Stimulated activated CD8-positive, alpha-beta memory T cell treated with anti-CD3 and anti-CD28 coated beads, Interleukin-4, amount 100 ng/mL, for 24 hours (primary cell): ENCODE measurements at regions not wholly inside any gene's neighbourhood (a gene's known extent, or its start where the extent isn't known, plus 50 kb on each side); places are given as distances from the start of the nearest gene placed in this dataset.
"Not testable (repeated sequence)": the region's sequence is repeated elsewhere in the genome, so short reads cannot be mapped to it uniquely, and the experiment has no call there.

Source experiments
- DNase-seq: peaks from one replicate; pipeline ENCODE4 v3.0.0-alpha.2; 2020; ENCODE audit warnings: low read depth

DNA sequence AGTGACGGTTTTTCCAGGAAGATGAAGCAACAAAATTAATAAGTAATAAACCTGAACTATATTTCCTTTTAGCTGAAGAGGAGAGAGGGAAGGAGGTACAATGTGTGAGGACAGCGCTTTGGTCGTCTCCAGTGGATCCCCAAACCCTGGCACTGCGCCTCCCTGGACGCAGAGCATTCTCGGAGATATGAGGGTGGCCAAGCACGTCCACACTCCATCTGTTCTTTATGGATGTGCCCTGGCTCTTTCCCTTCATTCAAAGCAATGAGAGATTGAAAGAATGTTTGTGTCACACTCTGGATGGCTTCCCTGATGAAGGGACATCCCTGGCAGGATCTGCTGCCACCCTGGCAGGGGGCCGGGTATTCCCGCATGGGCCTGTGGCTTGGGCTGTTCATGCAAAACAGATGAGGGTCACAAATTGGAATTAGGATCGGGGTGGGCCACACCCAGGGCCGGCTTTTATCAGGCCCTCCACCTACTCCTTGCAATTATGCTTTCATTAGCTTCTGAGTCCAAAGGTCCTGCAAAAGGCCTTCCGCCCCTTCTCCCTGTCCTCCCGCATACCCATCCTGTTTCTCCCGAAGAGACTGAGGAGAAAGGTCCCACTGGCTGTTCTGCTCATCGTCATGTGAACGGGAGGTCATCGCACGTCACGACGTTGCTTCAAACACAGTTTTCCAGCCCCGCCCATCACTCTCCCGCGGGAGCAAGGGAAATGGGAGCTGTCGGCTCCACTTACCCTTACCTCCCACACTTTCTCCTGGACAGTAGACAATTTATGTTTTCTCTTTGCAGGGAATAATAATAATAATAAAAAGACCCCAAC, 286.1 kb upstream of the IRX4 start:
- no peak for DNase-seq

DNA sequence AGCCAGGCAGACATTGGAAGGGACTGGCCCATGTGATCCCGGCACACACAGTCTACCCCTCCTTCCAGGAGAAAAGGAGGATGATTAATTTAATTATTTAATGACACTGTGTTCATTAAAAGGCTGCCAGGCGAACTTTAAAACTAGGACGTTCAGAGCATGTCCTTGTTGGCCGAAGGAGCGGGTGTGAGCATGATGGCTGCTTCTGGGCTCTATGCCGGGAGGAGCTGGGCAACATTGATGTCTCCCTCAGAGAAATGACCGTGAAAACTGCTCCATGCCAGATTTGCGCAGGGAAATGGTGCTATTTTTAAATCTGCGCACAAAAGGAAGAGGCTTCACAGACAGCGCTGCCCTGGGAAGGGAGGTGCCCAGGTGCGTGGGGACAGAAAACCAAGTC, 284.9 kb upstream of the IRX4 start:
- DNase-seq = no peak

DNA sequence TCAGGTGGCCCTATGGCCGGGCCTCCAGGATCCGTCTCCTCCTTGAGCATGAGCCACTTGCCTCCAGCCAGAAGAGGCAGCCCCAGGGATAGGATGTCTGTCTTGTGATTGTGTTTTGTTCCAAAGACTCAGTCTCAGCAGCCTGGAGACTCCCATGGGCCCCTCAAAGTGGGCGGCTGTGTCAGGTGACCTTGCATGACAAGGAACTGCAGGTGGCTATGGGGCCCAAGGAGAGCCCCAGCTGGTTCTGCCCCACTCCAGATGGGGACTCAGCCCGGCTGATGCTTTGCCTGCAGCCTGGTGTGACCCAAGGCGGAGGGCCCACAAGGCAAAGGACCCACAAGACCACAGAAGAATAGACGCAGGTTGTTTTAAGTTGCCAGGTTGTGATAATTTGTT, 284.3 kb upstream of the IRX4 start:
- DNase-seq = no peak

DNA sequence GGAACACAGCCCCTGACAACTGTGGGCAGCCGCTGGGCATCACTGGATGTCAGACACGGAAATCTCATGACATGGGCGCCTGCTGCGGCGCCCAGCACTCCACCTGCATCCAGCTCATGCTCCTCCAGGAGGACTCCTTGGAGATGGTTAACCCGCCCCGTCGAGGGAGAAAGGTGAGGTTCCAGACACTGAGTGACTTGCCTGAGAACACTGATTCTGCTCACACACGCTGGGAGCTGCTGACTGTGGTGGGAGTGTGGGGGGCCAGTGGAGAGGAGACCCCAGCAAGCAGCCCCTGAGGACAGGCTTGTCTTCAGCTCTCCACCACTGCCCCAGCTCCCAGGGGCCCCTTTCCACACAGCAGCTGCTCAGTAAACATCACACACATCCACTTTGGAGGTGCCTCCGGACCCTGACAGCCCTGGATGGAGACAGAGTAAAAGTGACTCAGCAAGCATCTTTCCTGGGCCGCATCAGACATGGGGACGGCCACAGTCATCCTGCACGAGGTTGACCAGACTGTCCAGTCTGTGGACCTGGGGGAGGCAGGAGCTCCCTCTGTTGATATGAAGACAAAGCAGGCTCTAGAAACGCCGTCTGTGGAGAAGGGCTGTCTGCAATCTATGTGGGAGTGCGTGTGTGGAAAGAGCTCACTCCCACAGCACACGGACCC, 283.7 kb upstream of the IRX4 start:
- no peak for DNase-seq

DNA sequence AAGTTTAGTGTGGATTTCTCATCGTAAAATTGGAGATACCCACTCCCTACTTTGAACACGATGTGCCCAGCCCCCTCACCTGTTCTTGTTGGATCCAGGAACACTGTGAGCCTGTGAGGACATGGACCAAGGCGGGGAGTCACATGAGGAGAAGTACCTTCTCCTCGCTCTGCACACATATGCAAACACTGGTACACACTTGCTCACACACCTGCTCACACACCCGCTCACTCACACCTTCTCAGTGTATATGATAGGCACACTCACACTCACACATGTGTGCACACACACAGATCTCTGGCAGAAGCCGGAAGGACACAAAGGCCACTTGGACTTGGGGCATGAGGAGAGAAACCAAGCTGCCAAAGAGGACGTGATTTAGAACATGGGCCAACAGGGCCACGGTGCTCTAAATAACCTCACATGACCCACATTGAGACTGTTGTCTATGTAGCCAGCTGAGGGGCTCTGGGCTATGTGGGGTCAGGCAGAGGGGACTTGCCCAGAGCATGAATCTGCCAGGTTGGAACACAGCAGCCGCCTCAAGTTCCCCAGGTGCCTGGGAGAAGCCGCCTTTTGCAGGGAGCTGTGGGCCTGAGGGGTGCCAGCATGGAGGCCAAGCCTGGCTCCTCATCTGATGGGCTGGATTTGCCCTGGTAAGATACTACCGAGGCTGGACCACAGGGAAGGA, 283.0 kb upstream of the IRX4 start:
- DNase-seq = no peak

DNA sequence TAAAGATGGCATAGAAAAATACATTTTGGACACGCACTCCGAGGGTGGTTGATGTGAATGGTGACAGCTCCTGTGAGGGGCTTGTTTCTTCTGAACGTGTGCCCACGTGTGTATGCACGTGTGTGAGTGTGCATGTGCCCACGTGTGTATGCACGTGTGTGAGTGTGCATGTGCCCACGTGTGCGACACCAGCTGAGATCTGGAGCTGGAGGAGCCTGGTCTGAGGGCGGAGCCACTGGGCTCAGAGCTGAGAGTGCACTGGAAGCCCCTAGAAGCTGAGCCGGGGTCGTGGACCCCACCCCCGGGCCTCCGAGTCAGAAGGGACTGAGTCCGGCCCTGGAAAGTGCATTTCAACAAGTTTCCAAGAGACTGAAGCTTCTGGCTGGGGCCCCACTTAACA, 282.5 kb upstream of the IRX4 start:
- no peak for DNase-seq

DNA sequence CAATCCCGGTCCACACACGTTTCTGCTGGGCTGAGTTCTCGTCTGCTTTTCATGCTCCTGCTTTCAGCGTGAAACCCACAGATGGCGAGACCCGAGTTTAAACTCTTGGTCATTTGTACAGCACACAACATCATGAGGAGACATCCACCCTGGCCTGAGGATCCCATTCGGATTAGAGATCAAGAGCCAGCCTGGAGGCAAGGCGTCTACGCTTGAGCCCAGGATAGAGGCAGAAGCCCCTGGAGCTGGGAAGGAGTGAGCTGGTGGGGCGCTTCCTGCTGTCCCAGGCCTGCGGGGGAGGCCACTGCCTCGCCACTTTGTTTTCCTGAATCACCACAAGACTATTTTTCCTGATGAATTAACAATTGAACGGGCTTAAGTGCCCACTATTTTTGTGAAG, 281.9 kb upstream of the IRX4 start:
- no peak for DNase-seq

DNA sequence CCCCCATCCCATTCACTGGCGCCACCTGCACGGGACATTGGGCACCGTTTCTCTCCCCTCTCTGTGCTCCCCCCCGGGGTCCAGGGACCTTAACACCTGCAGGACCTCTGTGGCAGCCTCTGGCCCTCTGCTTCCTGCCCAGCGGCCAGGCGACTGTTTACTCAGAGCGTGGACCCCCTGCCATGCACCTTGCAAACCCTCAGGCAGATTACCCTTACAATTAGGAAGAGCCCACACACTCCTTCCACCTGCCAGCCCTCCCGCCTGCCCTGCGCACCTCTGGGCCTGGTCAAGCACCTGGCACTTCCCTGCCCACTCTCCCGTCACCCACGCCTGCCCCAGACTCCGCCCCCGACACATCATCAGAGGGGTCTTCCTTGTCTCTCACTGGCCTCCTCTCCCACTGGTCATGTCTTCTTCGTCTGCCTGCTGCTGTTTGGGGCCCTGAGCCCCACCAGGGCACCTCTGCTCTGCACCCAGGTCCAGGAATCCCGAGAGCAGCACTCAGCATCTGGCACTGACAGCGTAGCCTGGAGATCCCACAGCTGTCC, 281.3 kb upstream of the IRX4 start:
- no peak for DNase-seq

DNA sequence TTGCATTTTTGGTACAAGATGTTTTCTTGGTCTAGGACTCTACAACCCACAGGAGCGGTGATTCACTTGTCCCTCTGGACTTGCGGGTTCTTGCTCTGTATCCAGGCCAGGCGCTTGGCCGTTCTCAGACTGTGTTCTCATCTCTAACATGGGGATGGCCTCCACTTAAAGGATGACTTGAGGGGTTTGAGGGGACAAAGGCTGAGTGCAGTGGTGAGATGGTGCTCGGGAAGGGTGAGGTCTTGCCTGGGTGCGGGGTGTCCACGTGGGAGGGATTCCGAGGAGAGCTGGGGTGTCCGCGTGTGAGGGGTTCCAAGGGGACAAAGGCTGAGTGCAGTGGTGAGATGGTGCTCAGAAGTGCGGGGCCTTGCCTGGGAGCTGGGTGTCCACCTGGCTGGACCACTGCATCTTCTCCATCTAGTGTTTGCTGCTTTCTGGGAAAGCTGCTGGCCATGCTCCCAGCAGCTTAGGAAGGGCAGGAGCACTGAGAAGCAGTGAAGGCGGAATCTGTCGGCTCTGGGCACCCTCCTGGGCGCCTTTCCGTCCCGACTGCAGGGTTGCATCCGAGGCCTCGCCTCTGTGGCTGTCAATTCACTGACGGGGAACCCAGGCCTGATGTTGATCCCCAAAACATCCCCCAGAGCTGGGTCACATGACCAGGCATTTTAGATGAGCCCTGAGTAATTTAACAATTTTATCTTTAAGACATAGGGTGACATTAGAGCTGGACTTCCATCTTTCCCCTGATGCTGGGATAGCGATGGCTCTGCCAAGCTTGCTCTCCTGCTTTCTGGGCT, 280.5 kb upstream of the IRX4 start:
- no peak for DNase-seq

DNA sequence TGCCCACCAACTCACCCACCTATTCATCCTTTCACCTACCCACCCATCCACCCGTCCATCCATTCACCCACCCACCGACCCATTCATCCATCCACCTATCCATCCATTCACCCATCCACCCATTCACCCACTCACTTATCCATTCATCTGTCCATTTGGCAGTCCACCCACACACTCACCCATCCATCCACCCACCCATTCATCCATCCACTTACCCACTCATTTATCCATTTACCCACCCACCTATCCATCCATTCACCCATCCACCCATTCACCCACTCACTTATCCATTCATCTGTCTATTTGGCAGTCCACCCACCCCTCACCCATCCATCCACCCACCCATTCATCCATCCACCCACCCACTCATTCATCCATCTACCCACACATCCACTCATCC, 278.1 kb upstream of the IRX4 start:
- DNase-seq = no peak

DNA sequence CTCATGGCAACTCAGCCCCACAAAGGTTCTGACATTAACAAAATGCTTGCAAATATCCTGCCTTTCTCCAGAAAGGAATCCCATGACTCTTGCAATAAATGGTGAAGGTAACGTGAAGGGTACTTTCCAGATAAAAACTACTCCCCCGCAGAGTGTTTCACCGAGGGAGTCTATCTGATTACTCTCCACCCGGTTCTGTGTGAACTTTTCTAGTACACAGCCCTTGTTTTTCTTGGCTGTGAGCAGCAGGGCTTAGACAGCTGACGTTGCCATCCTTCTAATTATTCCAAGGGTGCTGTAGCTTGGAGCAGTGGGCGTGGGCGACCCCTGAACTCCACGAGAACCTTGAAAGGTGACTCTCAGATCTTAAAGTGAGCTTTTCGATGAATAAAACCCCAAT, 276.0 kb upstream of the IRX4 start:
- DNase-seq = no peak

DNA sequence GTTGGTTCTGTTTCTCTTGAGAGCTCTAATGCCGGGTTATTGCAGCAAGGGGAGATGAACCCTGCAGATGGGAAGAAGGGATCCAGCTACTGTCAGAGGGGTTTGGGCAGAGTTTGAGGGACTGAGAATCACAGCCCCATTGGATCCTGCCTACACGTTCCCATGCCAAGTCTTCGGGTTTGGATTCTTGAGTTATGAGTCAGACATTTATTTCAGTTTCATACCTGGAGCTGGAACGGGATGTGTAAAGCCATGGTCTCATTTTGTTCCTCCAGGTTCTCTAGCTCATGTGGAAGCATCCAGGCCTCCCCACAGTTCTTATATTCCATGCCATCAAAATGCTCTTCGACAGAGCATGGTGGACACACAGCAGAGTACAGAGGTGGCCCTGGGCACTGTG, 275.4 kb upstream of the IRX4 start:
- DNase-seq = no peak

DNA sequence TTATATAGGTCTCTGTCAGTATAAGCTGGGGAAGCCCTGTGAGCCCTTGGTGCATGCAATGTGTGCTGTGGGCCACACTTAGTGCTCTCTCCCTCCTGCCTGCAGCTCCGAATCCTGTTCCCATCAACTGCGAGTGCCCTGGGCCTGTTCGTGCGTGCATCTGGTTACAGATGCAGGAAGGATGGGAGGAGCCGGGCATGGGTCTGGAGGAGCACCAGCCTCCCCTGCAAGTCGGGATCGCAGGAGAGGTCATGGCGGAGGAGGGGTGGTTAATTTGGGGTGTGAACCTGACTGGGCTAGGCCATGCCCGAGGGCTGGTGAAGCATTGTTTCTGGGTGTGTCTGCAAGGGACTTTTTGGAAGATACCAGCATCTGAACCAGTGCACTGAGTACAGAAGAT, 274.6 kb upstream of the IRX4 start:
- DNase-seq = no peak

DNA sequence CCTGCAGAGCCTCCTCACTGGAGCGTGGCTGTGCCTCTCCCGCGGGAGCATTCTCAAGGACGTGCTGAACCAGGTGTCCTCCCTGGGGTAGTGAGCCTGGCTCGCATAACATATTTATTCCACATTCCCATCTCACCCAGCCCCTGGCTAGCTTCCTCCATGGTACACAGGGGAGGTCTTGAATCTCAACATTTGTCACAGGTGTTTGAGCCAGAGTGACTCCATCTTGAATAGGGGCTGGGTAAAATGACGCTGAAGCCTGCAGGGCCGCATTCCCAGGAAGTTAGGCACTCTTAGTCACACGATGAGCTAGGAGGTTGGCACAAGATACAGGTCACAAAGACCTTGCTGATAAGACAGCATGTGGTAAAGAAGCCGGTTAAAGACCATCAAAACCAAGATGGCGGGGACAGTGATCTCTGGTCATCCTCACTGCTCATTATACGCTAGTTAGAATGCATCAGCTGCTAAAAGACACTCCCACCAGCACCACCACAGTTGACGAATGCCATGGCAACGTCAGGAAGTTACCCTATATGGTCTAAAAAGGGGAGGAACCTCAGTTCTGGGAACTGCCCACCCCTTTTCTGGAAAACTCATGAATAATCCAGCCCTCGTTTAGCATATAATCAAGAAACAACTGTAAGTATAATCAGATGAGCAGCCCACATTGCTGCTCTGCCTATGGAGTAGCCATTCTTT, 273.8 kb upstream of the IRX4 start:
- DNase-seq = no peak

DNA sequence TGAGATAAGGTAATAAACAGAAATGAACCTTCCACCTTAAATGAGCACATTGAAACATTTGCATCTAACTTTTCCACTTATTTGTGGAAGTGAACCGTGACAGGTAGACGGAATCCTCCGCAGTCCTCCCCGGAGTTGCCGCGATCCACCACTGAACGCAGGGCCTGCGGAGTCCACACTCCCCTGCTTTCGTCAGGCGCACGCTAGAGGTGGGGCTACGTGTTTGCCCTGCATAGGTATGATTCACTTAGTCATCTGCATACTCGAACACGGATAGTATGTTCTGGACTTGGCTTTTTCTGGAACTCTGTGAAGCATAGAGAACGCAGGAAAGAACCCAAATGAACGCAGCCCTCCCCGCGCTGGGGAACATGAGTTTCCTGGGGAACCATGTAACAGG, 272.8 kb upstream of the IRX4 start:
- no peak for DNase-seq

DNA sequence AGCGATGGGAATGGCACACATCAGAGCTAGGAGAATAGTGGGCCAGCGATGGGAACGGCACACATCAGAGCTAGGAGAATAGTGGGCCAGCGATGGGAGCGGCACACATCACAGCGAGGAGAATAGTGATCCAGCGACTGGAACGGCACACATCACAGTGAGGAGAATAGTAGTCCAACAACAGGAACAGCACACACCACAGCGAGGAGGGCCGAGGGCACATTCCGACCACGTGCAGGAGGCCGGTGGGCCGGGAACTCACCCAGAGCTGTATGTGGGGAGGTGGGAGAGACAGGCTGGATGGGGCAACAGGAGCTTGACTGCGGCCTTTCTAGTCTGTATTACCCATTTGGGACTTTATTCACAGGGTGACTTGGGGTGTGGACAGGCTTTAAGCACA, 271.1 kb upstream of the IRX4 start:
- no peak for DNase-seq

DNA sequence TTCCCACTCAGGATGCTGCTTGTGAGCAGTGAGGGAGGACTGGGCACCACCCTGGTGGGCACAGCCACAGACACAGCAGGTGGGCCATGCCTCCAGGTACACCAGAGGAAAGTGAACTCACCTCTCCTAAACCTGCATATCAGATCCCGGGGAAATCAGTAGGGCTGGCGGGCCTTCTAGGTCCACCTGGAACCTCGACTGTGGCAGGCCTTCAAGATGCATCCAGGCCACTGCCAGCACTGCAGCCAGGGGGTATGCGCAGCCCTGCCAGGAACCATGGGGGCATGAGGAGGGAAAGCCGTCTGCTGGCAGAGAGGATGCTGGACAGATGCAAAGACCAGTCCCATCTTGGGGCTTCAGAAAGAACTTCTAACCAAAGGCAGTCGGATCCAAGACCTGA, 270.6 kb upstream of the IRX4 start:
- no peak for DNase-seq

DNA sequence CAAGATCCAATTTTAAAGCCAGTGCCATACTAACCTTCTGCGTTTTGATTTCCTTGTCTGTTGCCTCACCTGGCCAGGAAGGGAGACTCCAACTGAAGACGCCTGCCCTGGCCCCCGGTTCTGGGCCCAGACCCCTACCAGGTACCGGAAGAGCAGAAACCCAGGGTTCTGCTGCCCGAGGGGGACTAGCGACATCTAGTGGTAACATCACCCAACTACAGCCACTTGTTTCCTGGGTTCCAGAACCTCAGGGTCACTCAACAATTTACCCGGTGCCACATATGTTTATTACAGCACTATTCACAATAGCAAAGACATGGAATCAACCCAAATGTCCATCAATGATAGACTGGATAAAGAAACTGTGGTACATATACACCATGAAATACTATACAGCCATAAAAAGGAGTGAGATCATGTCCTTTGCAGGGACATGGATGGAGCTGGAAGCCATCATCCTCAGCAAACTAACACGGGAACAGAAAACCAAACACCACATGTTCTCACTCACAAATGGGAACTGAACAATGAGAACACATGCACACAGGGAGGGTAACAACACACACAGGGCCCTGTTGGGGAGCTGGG, 268.7 kb upstream of the IRX4 start:
- DNase-seq = not testable (repeated sequence)

DNA sequence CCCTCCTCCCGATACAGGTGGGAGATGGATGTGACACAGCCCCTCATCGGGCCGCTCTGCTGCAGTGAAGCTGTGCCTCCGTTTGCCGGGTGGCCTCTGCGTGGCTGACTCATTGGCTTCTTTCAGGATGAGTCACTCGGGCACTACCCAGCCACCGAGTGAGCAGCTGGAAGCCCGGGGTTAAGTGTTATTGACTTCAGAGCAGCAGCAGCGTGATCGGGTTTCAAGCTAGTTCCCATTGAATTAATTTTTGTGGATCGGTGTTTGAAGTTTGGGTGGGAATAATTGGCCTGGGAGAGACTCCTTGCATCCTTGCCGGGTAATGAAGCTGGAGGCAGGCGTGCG, 266.4 kb upstream of the IRX4 start:
- DNase-seq = no peak

DNA sequence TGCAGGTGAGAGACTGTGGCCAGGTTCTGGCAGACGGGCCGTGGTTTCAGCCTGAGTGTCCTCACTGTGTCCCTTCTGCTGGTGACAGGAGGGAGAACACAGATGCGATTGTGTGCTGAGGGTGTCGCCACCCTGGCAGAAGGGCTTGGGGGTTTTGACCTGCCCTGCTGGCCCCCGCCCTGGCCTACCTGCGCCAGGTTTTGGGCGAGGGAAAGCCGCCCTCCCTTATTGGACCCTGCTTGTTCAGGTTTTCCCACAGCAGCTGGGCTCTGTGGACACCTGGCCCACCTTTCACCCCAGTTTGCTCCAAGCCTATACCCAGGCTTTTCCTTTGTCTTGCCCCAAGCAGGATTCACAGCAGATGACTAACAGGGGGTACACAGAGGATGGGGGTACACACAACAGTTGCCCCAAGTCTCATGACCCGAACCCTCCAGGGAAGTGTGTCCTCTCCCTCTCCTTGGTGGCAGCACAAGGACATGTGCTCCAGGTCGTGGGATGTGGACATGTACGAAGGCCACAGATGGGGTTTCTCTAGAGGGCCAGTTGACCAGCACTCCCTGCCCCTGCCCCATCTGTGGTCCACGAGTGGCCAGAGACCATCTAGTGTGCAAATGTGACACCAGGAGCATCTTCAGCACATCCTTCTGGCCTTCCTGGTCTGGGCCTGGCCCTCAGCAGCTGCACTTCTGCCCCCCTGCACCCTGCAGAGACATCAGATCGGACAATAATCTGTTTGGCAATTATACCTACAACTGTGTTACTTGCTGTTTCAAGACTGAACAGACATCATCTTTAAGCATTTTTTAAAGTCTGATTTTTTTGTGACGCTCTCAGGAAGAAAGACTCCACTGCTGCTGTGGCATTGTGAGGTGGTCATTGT, 265.8 kb upstream of the IRX4 start:
- DNase-seq = no peak
